HK-2 (cell line): ENCODE measurements at regions not wholly inside any gene's neighbourhood (a gene's known extent, or its start where the extent isn't known, plus 50 kb on each side); places are given as distances from the start of the nearest gene placed in this dataset.

Source experiments
- DNase-seq: peaks from one replicate; pipeline ENCODE4 v3.0.0-alpha.2; 2018; ENCODE audit not compliant: unreplicated experiment

DNA sequence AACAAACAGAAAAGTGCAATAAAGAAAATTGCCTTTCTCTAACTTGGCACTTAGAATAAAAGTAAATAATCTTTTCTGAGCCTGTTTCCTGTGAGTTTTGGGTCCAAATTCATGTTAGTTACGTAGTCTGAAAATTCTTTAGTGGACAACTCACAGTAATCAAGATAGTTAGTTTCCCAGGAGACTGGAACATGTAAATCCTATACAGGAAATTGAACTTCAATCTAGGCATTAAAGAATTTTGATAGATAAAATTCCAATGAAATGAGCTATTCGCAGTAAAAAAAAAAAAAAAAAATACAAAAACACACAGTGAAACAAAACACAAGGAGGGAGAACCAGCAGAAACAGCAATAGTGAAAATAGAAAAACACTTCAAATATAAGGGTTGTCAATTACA, 83.8 kb upstream of the REG3G start:
- no peak for DNase-seq

DNA sequence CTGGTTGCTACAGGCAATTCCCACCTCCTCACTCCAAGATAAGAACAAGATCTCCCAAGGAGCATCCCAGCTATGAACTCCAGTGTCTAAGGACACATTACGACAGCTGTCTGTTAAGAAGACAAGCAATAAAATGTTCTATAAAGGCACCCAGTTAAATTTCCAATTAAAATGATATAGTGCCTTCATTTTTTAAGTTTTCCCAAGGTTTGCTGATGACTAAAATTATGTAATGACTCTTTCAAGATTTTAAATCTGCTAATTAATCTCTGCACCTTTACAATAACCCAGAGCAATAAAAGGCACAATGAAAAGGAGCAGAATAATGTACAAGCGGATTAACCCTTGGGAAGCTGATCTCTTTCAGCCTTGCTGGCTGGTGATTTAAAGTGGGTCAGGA, 61.6 kb upstream of the REG3G start:
- DNase-seq: no peak

DNA sequence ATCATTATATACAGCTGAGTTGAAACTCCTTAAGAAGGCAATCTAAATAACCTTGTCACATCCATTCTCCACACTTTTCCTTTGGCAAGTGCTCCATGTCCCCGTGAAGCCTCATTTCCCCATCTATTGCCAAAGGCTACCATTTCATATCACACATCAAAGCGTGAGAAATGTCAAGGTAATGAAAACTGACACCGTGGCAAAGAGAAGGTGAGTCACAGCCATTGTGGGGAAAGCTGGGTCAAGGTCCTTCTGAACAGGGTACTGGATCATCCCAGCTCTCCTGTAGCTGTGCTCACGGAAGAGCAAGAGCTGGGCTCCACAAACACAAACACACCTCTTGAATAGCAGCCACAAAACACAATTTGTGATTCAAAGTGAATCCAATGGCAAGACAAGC, 58.2 kb upstream of the REG3G start:
- DNase-seq: no peak

DNA sequence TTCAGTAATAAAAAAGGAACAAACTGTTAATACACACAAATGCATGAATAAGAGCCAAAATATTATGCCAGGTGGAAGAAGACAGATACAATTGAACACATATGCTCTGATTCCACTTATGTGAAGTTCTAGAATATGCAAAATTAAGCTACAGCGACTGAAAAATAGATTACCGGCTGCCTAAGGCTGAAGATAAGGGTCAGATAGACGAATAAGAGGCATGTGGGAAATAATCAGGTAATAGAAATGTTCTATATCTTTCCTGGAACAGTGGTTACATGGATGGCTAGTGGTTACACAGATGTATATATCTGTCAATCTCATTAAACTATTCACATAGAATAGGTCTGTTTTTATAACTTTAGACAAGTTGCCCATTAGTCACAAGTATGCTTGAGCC, 51.9 kb upstream of the REG3G start:
- no peak for DNase-seq
